H9 (cell line): ENCODE measurements at regions not wholly inside any gene's neighbourhood (a gene's known extent, or its start where the extent isn't known, plus 50 kb on each side); places are given as distances from the start of the nearest gene placed in this dataset.

ENCODE experiments used
- DNase-seq: peaks from one replicate; pipeline ENCODE4 v3.0.0-alpha.2; 2017
- H2AFZ ChIP-seq: one replicate; pipeline ENCODE4 v1.6.1; 2013; ENCODE audit warnings: mild to moderate bottlenecking, low read length, control low read depth, moderate library complexity
- H2AK5ac ChIP-seq: 2 replicates; pipeline ENCODE4 v1.6.1; 2013; ENCODE audit warnings: low read length, control low read depth, mixed read lengths; ENCODE audit not compliant: insufficient read length
- H2BK120ac ChIP-seq: one replicate; pipeline ENCODE4 v1.6.1; 2013; ENCODE audit warnings: low read depth, mild to moderate bottlenecking, low read length, control low read depth, inconsistent platforms; ENCODE audit not compliant: poor library complexity, severe bottlenecking
- H2BK12ac ChIP-seq: 2 replicates; pipeline ENCODE4 v1.6.1; 2013; ENCODE audit warnings: low read length, control low read depth, mixed read lengths, low read depth; ENCODE audit not compliant: insufficient read length
- H2BK15ac ChIP-seq: 2 replicates; pipeline ENCODE4 v1.6.1; 2013; ENCODE audit warnings: low read depth, low read length, control low read depth
- H2BK20ac ChIP-seq: one replicate; pipeline ENCODE4 v1.6.1; 2013; ENCODE audit warnings: low read depth, mild to moderate bottlenecking, low read length, control low read depth, inconsistent platforms; ENCODE audit not compliant: poor library complexity, severe bottlenecking
- H2BK5ac ChIP-seq: 2 replicates; pipeline ENCODE4 v1.6.1; 2013; ENCODE audit warnings: low read length, control low read depth, mixed read lengths; ENCODE audit not compliant: insufficient read length
- H3K14ac ChIP-seq: 2 replicates; pipeline ENCODE4 v1.6.1; 2013; ENCODE audit warnings: low read length, control low read depth; ENCODE audit not compliant: insufficient read depth
- H3K18ac ChIP-seq: 2 replicates; pipeline ENCODE4 v1.6.1; 2013; ENCODE audit warnings: low read depth, mild to moderate bottlenecking, mixed read lengths, low read length, control low read depth; ENCODE audit not compliant: insufficient read length
- H3K23ac ChIP-seq: 2 replicates; pipeline ENCODE4 v1.6.1; 2013; ENCODE audit warnings: low read length, control low read depth, mixed read lengths, low read depth; ENCODE audit not compliant: insufficient read length
- H3K23me2 ChIP-seq: 2 replicates; pipeline ENCODE4 v1.6.1; 2013; ENCODE audit warnings: low read depth, mild to moderate bottlenecking, mixed read lengths, low read length, control low read depth; ENCODE audit not compliant: insufficient read length, poor library complexity, severe bottlenecking
- H3K27ac ChIP-seq: 2 replicates; pipeline ENCODE4 v1.5.1; 2013; ENCODE audit warnings: low read length, control low read depth, mixed read lengths, low read depth; ENCODE audit not compliant: insufficient read length
- H3K27me3 ChIP-seq: 2 replicates; pipeline ENCODE4 v1.6.1; 2013; ENCODE audit warnings: low read length, control low read depth, inconsistent platforms; ENCODE audit not compliant: insufficient read depth
- H3K4ac ChIP-seq: 2 replicates; pipeline ENCODE4 v1.6.1; 2013; ENCODE audit warnings: low read depth, mild to moderate bottlenecking, control low read depth, inconsistent platforms, low read length, moderate library complexity
- H3K4me1 ChIP-seq: 2 replicates; pipeline ENCODE4 v1.6.1; 2013; ENCODE audit warnings: low read length, control low read depth, inconsistent platforms; ENCODE audit not compliant: insufficient read depth
- H3K4me2 ChIP-seq: 2 replicates; pipeline ENCODE4 v1.6.1; 2013; ENCODE audit warnings: low read length, control low read depth, mixed read lengths; ENCODE audit not compliant: insufficient read length, insufficient read depth
- H3K56ac ChIP-seq: 2 replicates; pipeline ENCODE4 v1.6.1; 2013; ENCODE audit warnings: low read depth, mild to moderate bottlenecking, mixed read lengths, low read length, control low read depth; ENCODE audit not compliant: insufficient read length
- H3K79me1 ChIP-seq: 2 replicates; pipeline ENCODE4 v1.6.1; 2013; ENCODE audit warnings: low read depth, mild to moderate bottlenecking, moderate library complexity, low read length, control low read depth, inconsistent platforms; ENCODE audit not compliant: insufficient read depth, poor library complexity, severe bottlenecking
- H3K79me2 ChIP-seq: 2 replicates; pipeline ENCODE4 v1.6.1; 2013; ENCODE audit warnings: low read length, control low read depth, inconsistent platforms; ENCODE audit not compliant: insufficient read depth
- H3K9ac ChIP-seq: 2 replicates; pipeline ENCODE4 v1.6.1; 2013; ENCODE audit warnings: low read length, control low read depth, mixed read lengths; ENCODE audit not compliant: insufficient read length; ENCODE audit errors: extremely low read depth
- H3K9me3 ChIP-seq: one replicate; pipeline ENCODE4 v1.6.1; 2013; ENCODE audit warnings: low read depth, low read length, inconsistent platforms; ENCODE audit not compliant: control insufficient read depth
- H3T11ph ChIP-seq: one replicate; pipeline ENCODE4 v1.6.1; 2013; ENCODE audit warnings: mild to moderate bottlenecking, low read length, control low read depth, inconsistent platforms
- H4K20me1 ChIP-seq: one replicate; pipeline ENCODE4 v1.6.1; 2013; ENCODE audit not compliant: control insufficient read depth, insufficient read length, insufficient read depth
- H4K5ac ChIP-seq: 2 replicates; pipeline ENCODE4 v1.6.1; 2013; ENCODE audit warnings: low read depth, mild to moderate bottlenecking, mixed read lengths, low read length, control low read depth; ENCODE audit not compliant: insufficient read length
- H4K8ac ChIP-seq: replicated peaks from 2 replicates; pipeline ENCODE4 v1.6.1; 2013; ENCODE audit warnings: low read length, control low read depth, mixed read lengths, low read depth; ENCODE audit not compliant: insufficient read length
- H4K91ac ChIP-seq: 2 replicates; pipeline ENCODE4 v1.6.1; 2013; ENCODE audit warnings: low read depth, mild to moderate bottlenecking, moderate library complexity, mixed read lengths, low read length, control low read depth; ENCODE audit not compliant: insufficient read length
- H3K27ac Mint-ChIP-seq, 3 experiments: 2 replicates in 2 of 3; 3 replicates in 1 of 3; pipeline ENCODE4 v1.8.0; 2020 to 2021; ENCODE audit warnings: mixed read lengths in 3 of 3, mild to moderate bottlenecking in 1 of 3, moderate library complexity in 1 of 3
- H3K27me3 Mint-ChIP-seq: 2 replicates; pipeline ENCODE4 v1.8.0; 2021; ENCODE audit warnings: low read depth, mild to moderate bottlenecking, moderate library complexity, mixed read lengths
- H3K36me3 Mint-ChIP-seq, 3 experiments: 2 replicates in 2 of 3; 3 replicates in 1 of 3; pipeline ENCODE4 v1.8.0; 2020 to 2021; ENCODE audit warnings: low read depth in 3 of 3, mixed read lengths in 3 of 3; ENCODE audit not compliant: insufficient read depth in 1 of 3
- H3K4me1 Mint-ChIP-seq, 2 experiments: 2 replicates each; pipeline ENCODE4 v1.8.0; 2020; ENCODE audit warnings: mixed read lengths in 2 of 2
- H3K4me3 Mint-ChIP-seq, 2 experiments: 2 replicates in 1 of 2; 3 replicates in 1 of 2; pipeline ENCODE4 v1.8.0; 2020 to 2021; ENCODE audit warnings: mild to moderate bottlenecking in 2 of 2, mixed read lengths in 2 of 2, moderate library complexity in 1 of 2
- H3K9me3 Mint-ChIP-seq, 2 experiments: 2 replicates in 1 of 2; 3 replicates in 1 of 2; pipeline ENCODE4 v1.8.0; 2020; ENCODE audit warnings: mild to moderate bottlenecking in 2 of 2, mixed read lengths in 2 of 2, moderate library complexity in 1 of 2
- CTCF ChIP-seq: fragments of 200-600 bp; sonication (generic); conservative IDR thresholded peaks from 3 replicates; pipeline ENCODE4 v1.8.0; 2021; ENCODE audit warnings: antibody characterized with exemption, mild to moderate bottlenecking
- WGBS: extraction: QIAGEN DNeasy Blood & Tissue Kit; methylation state at CpG from one replicate; pipeline ENCODE4 v1.1.7; 2013; ENCODE audit warnings: missing lambda C conversion rate, low lambda C conversion rate, mixed read lengths; ENCODE audit not compliant: insufficient read length; ENCODE audit errors: extremely low coverage; 5-methylcytosine and 5-hydroxymethylcytosine counted together

- Histone ChIP-seq H3K9ac (no peak overlapping the region), H2BK12ac (no peak overlapping the region), H3K4me2 (no peak overlapping the region), H2BK5ac (no peak overlapping the region), H3K79me2 (no peaks in the 10 kb centered on the region), H3K4me1 (no peaks in the 10 kb centered on the region), H4K20me1 (no peaks in the 10 kb centered on the region), H3K79me1 (no peaks in the 10 kb centered on the region), H4K91ac (no peak overlapping the region), H3K4ac (no peak overlapping the region), H3K18ac (no peak overlapping the region), H4K8ac (no peak overlapping the region), H3K56ac (no peak overlapping the region), H3K27me3 (no peaks in the 10 kb centered on the region), H3T11ph (no peak overlapping the region), H2BK15ac (no peak overlapping the region), H3K9me3 (no peaks in the 10 kb centered on the region), H3K23me2 (no peaks in the 10 kb centered on the region), H2AK5ac (no peak overlapping the region), H2AFZ (no peak overlapping the region), H2BK20ac (no peak overlapping the region), H3K27ac (no peak overlapping the region), H2BK120ac (no peak overlapping the region), H3K23ac (no peak overlapping the region), H4K5ac (no peak overlapping the region), H3K14ac (no peak overlapping the region; the same call in 1 of the 2 replicates)
- H3K27me3 Mint-ChIP-seq, result no peaks in the 10 kb centered on the region
- no peak for DNase-seq
- no peak overlapping the region; a peak in 1 of 7 replicates for H3K27ac Mint-ChIP-seq
- H3K36me3 Mint-ChIP-seq, result no peaks in the 10 kb centered on the region
- TF ChIP-seq CTCF, result no peak
- WGBS, result no CpG with 5 or more reads among the region's 3 CpGs
- no peak overlapping the region for H3K4me3 Mint-ChIP-seq
- peaks cover 3 to 6% of the 10 kb centered on the region in 2 experiments; a peak in 1 of 4 replicates for H3K4me1 Mint-ChIP-seq
- no peaks in the 10 kb centered on the region for H3K9me3 Mint-ChIP-seq
Measured at GRCh38 chr2:217006217-217006616, 146.4 kb upstream of the TNP1 start.
